Left lung (tissue), 4 donors: ENCODE measurements at regions not wholly inside any gene's neighbourhood (a gene's known extent, or its start where the extent isn't known, plus 50 kb on each side); places are given as distances from the start of the nearest gene placed in this dataset.

Experiments
- ATAC-seq: fragments of 200-7000 bp; cut with Tn5 transposase; one replicate; pipeline ENCODE4 v1.9.1; 2020; ENCODE audit warnings: moderate library complexity
- DNase-seq, 4 donors: peaks; one replicate each; pipeline ENCODE4 v3.0.0-alpha.2; 2013 to 2020
- H3K27ac ChIP-seq, 2 donors: fragments of 200-600 bp; sonication (generic) in 1 of 2; one replicate each; pipeline versions ENCODE4 v1.5.0 to v1.8.0; 2020 to 2021
- H3K27me3 ChIP-seq, 2 donors: fragments of 200-600 bp; sonication (generic) in 1 of 2; one replicate each; pipeline versions ENCODE4 v1.5.0 to v1.8.0; 2020 to 2021
- H3K36me3 ChIP-seq, 2 donors: fragments of 200-600 bp; sonication (generic) in 1 of 2; one replicate each; pipeline versions ENCODE4 v1.5.0 to v1.8.0; 2020 to 2021
- H3K4me1 ChIP-seq, 2 donors: fragments of 200-600 bp; one replicate each; pipeline ENCODE4 v1.8.0; 2021
- H3K4me3 ChIP-seq, 2 donors: fragments of 200-600 bp; sonication (generic) in 1 of 2; one replicate each; pipeline versions ENCODE4 v1.5.0 to v1.8.0; 2020 to 2021; ENCODE audit warnings: mild to moderate bottlenecking in 1 of 2
- H3K9me3 ChIP-seq, 2 donors: fragments of 200-600 bp; sonication (generic) in 1 of 2; one replicate each; pipeline versions ENCODE4 v1.5.0 to v1.8.0; 2020 to 2021
- intact Hi-C, 2 donors: fragments of 100-400 bp; cut with DNase I; formaldehyde crosslinking; loops; one replicate each; pipeline versions ENCODE4 v1.11.2 to v1.14.2; 2022
- TF ChIP-seq, protein P1 (sequence below), 2 donors: fragments of 200-600 bp; sonication (generic) in 1 of 2; IDR thresholded peaks; one replicate each; pipeline versions ENCODE4 v1.5.0 to v1.8.0; 2021; ENCODE audit warnings: antibody characterized with exemption in 2 of 2
- donor health status: DM: no; HTN: yes; CAD: no.
- donor health status: DM: no; HTN: no; CAD: no.

DNA sequence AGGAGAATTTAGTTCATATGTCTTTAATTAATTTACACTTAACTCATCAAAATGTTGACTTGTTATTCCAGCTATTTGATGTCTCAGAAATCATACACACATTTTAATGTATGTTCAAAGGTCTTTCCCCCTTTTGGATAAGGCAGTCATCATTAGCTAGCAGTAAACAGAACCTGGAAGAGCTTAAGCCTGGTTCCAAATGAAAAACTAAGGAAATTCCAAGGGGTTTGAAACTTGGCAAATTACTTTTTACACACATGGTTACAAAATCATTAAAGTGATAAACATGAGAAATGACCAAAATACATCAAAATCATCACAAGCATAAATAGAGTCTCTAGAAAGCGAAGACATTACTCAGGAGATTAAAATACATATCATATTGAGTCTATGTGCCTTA lies 359.8 kb upstream of the ZNF608 start:
- intact Hi-C loops = no loop called here
- DNase-seq (no peak), ATAC-seq (no peak)
- Histone ChIP-seq H3K4me1 (no peaks in the 10 kb centered on the region), H3K27me3 (no peaks in the 10 kb centered on the region), H3K4me3 (no peak overlapping the region), H3K27ac (no peak overlapping the region), H3K36me3 (no peaks in the 10 kb centered on the region), H3K9me3 (no peaks in the 10 kb centered on the region)
- TF ChIP-seq, protein P1, sequence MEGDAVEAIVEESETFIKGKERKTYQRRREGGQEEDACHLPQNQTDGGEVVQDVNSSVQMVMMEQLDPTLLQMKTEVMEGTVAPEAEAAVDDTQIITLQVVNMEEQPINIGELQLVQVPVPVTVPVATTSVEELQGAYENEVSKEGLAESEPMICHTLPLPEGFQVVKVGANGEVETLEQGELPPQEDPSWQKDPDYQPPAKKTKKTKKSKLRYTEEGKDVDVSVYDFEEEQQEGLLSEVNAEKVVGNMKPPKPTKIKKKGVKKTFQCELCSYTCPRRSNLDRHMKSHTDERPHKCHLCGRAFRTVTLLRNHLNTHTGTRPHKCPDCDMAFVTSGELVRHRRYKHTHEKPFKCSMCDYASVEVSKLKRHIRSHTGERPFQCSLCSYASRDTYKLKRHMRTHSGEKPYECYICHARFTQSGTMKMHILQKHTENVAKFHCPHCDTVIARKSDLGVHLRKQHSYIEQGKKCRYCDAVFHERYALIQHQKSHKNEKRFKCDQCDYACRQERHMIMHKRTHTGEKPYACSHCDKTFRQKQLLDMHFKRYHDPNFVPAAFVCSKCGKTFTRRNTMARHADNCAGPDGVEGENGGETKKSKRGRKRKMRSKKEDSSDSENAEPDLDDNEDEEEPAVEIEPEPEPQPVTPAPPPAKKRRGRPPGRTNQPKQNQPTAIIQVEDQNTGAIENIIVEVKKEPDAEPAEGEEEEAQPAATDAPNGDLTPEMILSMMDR (IDR thresholded peaks at IDR 0.05) = no peak

DNA sequence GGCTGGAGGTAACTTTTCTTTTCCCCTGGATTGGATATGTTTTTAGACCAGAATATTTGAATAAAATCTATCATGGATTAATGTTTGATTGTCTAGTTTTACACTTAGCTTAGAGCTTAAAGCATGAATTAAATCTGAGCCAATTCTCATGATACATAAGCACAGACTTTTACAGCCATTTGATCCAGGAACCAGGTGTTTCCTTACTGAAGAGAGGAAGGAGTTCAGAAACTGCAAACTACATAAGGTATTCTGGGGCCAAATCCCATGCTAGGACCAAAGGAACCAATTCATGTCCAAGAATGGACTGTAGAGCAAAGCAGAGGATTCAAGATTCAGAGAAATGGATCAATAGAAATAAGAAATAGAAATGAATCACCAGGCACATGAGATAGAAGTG lies 360.4 kb upstream of the ZNF608 start:
- Histone ChIP-seq H3K36me3 (no peaks in the 10 kb centered on the region), H3K4me3 (no peak overlapping the region), H3K27ac (no peak overlapping the region), H3K27me3 (no peaks in the 10 kb centered on the region), H3K4me1 (no peaks in the 10 kb centered on the region), H3K9me3 (peaks cover 0 to 1% of the 10 kb centered on the region in 2 donors)
- TF ChIP-seq, protein P1 (IDR thresholded peaks at IDR 0.05) = no peak
- DNase-seq = peak in 1 of 4 donors; percentile 5
- intact Hi-C loops = no loop called here
- no peak for ATAC-seq

DNA sequence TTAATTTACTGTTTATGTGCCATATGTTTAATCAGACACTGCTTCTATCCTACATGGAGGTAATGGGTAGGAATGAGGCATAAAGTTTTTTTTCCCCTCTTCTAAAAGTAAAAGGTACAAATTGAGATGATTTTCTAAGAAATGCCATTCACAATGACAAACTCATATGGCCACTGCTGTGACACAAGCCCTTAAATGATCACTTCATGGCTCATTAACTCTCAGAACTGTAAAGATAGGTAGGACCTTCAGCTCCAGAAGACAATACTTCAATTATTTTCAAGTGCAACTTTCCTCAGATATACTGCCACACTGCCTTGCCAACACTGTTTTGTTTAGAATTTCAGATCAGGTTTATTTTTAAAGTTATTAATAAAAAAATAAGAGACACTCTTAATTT lies 362.9 kb upstream of the ZNF608 start:
- ATAC-seq (no peak), DNase-seq (no peak)
- Histone ChIP-seq H3K4me3 (no peak overlapping the region), H3K27me3 (no peaks in the 10 kb centered on the region), H3K36me3 (no peaks in the 10 kb centered on the region), H3K4me1 (no peaks in the 10 kb centered on the region), H3K9me3 (peaks cover 0 to 1% of the 10 kb centered on the region in 2 donors), H3K27ac (no peak overlapping the region)
- TF ChIP-seq, protein P1 (IDR thresholded peaks at IDR 0.05) = no peak
- intact Hi-C loops = no loop called here

DNA sequence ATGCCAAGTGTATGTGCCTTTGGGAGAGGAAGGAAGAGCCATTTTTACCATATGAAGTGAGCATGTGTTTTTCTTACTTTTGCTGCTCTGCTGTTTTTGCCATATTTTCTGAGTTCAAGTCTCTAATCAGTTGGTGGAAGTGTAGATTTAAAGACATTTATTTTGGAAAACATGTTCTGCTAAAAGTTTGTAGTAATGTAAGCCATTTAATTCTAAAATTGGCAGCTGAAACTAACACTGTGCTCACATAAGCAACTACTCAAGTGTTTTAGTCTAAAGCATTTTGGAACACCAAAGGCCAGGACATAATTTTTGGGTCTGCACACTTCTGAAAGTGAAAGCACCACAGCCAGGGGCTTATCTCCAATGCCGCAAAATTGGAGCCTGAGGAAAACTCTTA lies 363.4 kb upstream of the ZNF608 start:
- no peaks in the 10 kb centered on the region for H3K36me3 ChIP-seq
- peaks cover 0 to 1% of the 10 kb centered on the region in 2 donors for H3K9me3 ChIP-seq
- H3K27me3 ChIP-seq = no peaks in the 10 kb centered on the region
- DNase-seq (no peak), ATAC-seq (no peak)
- intact Hi-C loops = no loop called here
- H3K4me1 ChIP-seq = no peaks in the 10 kb centered on the region
- no peak overlapping the region for H3K4me3 ChIP-seq
- no peak overlapping the region for H3K27ac ChIP-seq
- TF ChIP-seq, protein P1 (IDR thresholded peaks at IDR 0.05) = no peak

DNA sequence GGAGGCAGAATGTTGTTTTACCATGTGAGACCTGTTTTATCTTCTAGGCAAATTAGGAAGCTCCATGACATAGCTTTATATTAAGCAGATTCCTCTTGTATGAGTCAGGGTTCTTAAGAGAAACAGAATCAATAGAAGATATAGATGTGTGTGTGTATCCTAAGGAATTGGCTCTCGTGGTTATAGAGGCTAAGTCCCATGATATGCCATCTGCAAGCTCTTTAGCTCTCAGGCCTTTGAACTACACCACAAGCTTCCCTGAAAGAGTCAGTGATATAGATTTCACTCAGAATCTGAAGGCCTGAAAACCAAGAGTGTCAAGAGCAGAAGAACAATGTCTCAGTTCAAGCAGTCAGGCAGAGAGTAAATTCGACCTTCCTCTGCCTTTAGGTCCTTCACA lies 365.8 kb upstream of the ZNF608 start:
- no peaks in the 10 kb centered on the region for H3K27me3 ChIP-seq
- H3K4me3 ChIP-seq = no peak overlapping the region
- H3K4me1 ChIP-seq = no peaks in the 10 kb centered on the region
- peaks cover 0 to 1% of the 10 kb centered on the region in 2 donors for H3K9me3 ChIP-seq
- H3K36me3 ChIP-seq = no peaks in the 10 kb centered on the region
- DNase-seq (no peak), ATAC-seq (no peak)
- intact Hi-C loops = no loop called here
- no peak overlapping the region for H3K27ac ChIP-seq
- TF ChIP-seq, protein P1 (IDR thresholded peaks at IDR 0.05) = no peak
